DND-41 (cell line): ENCODE measurements at regions not wholly inside any gene's neighbourhood (a gene's known extent, or its start where the extent isn't known, plus 50 kb on each side); places are given as distances from the start of the nearest gene placed in this dataset.

Experiments used
- ATAC-seq: fragments of 200-7000 bp; cut with Tn5 transposase; 3 replicates; pipeline ENCODE4 v1.9.1; 2021; ENCODE audit warnings: low read depth; ENCODE audit not compliant: insufficient read depth
- DNase-seq: peaks from one replicate; pipeline ENCODE4 v3.0.0-alpha.2; 2020
- H2AFZ ChIP-seq: 2 replicates; pipeline ENCODE4 v1.6.0; 2012; ENCODE audit warnings: low read depth, low read length
- H3K27ac ChIP-seq: 2 replicates; pipeline ENCODE4 v1.5.1; 2012; ENCODE audit warnings: low read length, inconsistent platforms
- H3K27me3 ChIP-seq: fragments of 200-600 bp; sonication (generic); 2 replicates; pipeline ENCODE4 v1.6.0; 2012; ENCODE audit warnings: low read length, mild to moderate bottlenecking, inconsistent platforms; ENCODE audit not compliant: insufficient read depth, poor library complexity
- H3K36me3 ChIP-seq: 2 replicates; pipeline ENCODE4 v1.5.1; 2012; ENCODE audit warnings: low read length, inconsistent platforms; ENCODE audit not compliant: insufficient read depth
- H3K4me1 ChIP-seq: 2 replicates; pipeline ENCODE4 v1.5.1; 2012; ENCODE audit warnings: mild to moderate bottlenecking, low read length; ENCODE audit not compliant: insufficient read depth
- H3K4me2 ChIP-seq: 2 replicates; pipeline ENCODE4 v1.6.0; 2012; ENCODE audit warnings: mild to moderate bottlenecking, moderate library complexity, low read length, inconsistent platforms; ENCODE audit not compliant: insufficient read depth
- H3K4me3 ChIP-seq, 2 experiments: fragments of 200-600 bp in 1 of 2; shearing (Covaris generic) in 1 of 2; 2 replicates each; pipeline ENCODE4 v1.5.1; 2012 to 2016; ENCODE audit warnings: inconsistent platforms in 2 of 2, low read length in 2 of 2, mild to moderate bottlenecking in 2 of 2, low read depth in 1 of 2, moderate library complexity in 1 of 2
- H3K79me2 ChIP-seq: 2 replicates; pipeline ENCODE4 v1.6.0; 2012; ENCODE audit warnings: low read length, inconsistent platforms; ENCODE audit not compliant: insufficient read depth
- H3K9ac ChIP-seq: 2 replicates; pipeline ENCODE4 v1.6.0; 2012; ENCODE audit warnings: low read depth, mild to moderate bottlenecking, inconsistent platforms, low read length, moderate library complexity
- H3K9me3 ChIP-seq: 2 replicates; pipeline ENCODE4 v1.5.1; 2012; ENCODE audit warnings: low read length, moderate library complexity, mild to moderate bottlenecking, inconsistent platforms; ENCODE audit not compliant: insufficient read depth, severe bottlenecking
- H4K20me1 ChIP-seq: 2 replicates; pipeline ENCODE4 v1.6.0; 2012; ENCODE audit warnings: low read length; ENCODE audit not compliant: insufficient read depth
- CTCF ChIP-seq: IDR thresholded peaks from 2 replicates; pipeline ENCODE4 v1.5.1; 2012; ENCODE audit warnings: borderline replicate concordance, low read length, moderate library complexity, mild to moderate bottlenecking; ENCODE audit not compliant: poor library complexity, severe bottlenecking; ENCODE audit errors: extremely low read depth
- EZH2 ChIP-seq: IDR thresholded peaks from 3 replicates; pipeline ENCODE4 v1.6.1; 2012; ENCODE audit warnings: borderline replicate concordance, low read depth, mild to moderate bottlenecking, moderate library complexity, low read length, inconsistent platforms; ENCODE audit not compliant: severe bottlenecking

- H4K20me1 ChIP-seq, result no peaks in the 10 kb centered on the region
- no peak overlapping the region for H3K27ac ChIP-seq
- H3K36me3 ChIP-seq, result no peaks in the 10 kb centered on the region
- no peak overlapping the region for H3K4me3 ChIP-seq
- no peak overlapping the region for H3K4me2 ChIP-seq
- H3K79me2 ChIP-seq, result no peaks in the 10 kb centered on the region
- ATAC-seq, result no peak
- H3K9ac ChIP-seq, result no peak overlapping the region
- DNase-seq, result no peak
- no peak for TF ChIP-seq EZH2
- H2AFZ ChIP-seq, result no peak overlapping the region
- no peaks in the 10 kb centered on the region for H3K9me3 ChIP-seq
- H3K27me3 ChIP-seq, result no peaks in the 10 kb centered on the region
- no peaks in the 10 kb centered on the region for H3K4me1 ChIP-seq
These were observed 61.5 kb upstream of the CADPS start for GRCh38 chr3:62936626-62937254.

DNA sequence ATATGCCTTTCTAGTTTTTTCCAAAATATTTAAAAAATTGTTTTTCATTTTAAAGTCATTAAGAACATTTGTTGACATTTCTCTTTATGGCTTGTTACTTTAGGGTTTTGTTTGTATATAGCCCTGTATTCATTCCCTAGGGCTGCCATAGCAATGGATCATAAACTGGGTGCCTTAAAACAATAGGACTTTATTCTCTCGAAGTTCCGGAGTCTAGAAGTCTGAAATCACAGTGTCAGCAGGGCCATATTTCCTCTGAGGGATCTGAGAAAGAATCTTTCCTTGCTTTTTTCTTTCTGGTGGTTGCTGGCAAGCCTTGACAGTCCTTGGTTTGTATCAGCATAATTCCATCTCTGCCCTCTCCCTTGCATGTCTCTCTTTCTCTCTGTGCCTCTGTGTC is 63.4 kb upstream of the CADPS start:
- Histone ChIP-seq H3K27ac (no peak overlapping the region), H3K27me3 (no peaks in the 10 kb centered on the region), H2AFZ (no peak overlapping the region), H3K4me3 (no peak overlapping the region), H3K36me3 (no peaks in the 10 kb centered on the region), H4K20me1 (no peaks in the 10 kb centered on the region), H3K79me2 (no peaks in the 10 kb centered on the region), H3K9me3 (no peaks in the 10 kb centered on the region), H3K9ac (no peak overlapping the region), H3K4me2 (no peak overlapping the region), H3K4me1 (no peaks in the 10 kb centered on the region)
- ATAC-seq (no peak), DNase-seq (no peak)
- TF ChIP-seq CTCF, result no peak
- no peak for TF ChIP-seq EZH2

DNA sequence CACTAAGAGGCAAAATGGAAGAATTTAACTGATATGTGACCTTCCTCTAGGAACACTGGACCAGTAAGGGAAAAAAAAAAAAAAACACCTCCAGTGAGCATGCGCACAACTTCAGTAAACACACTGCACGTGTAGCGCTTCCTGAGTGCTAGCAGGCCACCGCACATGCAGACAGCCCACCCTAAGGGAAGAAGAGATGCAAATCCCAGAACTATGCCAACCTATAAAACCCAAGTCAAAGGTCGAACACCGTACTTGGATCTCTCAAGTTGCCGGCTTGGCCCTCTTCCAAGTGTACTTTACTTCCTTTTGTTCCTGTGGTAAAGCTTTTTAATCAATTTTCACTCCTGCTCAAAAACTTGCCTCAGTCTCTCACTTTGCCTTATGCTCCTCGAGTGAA is 64.5 kb upstream of the CADPS start:
- Histone ChIP-seq H4K20me1 (no peaks in the 10 kb centered on the region), H3K9me3 (no peaks in the 10 kb centered on the region), H3K4me3 (no peak overlapping the region), H3K27me3 (no peaks in the 10 kb centered on the region), H3K4me1 (no peaks in the 10 kb centered on the region), H3K9ac (no peak overlapping the region), H2AFZ (no peak overlapping the region), H3K36me3 (no peaks in the 10 kb centered on the region), H3K27ac (no peak overlapping the region), H3K79me2 (no peaks in the 10 kb centered on the region), H3K4me2 (no peak overlapping the region)
- TF ChIP-seq EZH2 (no peak), CTCF (no peak)
- ATAC-seq (no peak), DNase-seq (no peak)

GRCh38 chr3:62940771-62941563 is 65.8 kb upstream of the CADPS start:
- Histone ChIP-seq H3K79me2 (no peaks in the 10 kb centered on the region), H3K4me2 (no peak overlapping the region), H3K27me3 (no peaks in the 10 kb centered on the region), H3K9me3 (no peaks in the 10 kb centered on the region), H3K4me1 (no peaks in the 10 kb centered on the region), H3K9ac (no peak overlapping the region), H4K20me1 (no peaks in the 10 kb centered on the region), H2AFZ (no peak overlapping the region), H3K36me3 (no peaks in the 10 kb centered on the region), H3K27ac (no peak overlapping the region), H3K4me3 (no peak overlapping the region)
- no peak for DNase-seq
- TF ChIP-seq EZH2 (no peak), CTCF (no peak)
- ATAC-seq, result no peak
